Parathyroid adenoma (tissue), 2 donors: ENCODE measurements at regions not wholly inside any gene's neighbourhood (a gene's known extent, or its start where the extent isn't known, plus 50 kb on each side); places are given as distances from the start of the nearest gene placed in this dataset.

ENCODE experiments used
- H2AFZ ChIP-seq: fragments of 300-600 bp; sonication (generic); one replicate; pipeline ENCODE4 v1.7.0; 2017; ENCODE audit warnings: antibody characterized with exemption, mild to moderate bottlenecking
- H3K27ac ChIP-seq: fragments of 300-600 bp; sonication (generic); one replicate; pipeline ENCODE4 v1.7.0; 2017
- H3K27me3 ChIP-seq: fragments of 300-600 bp; sonication (generic); one replicate; pipeline ENCODE4 v1.7.0; 2017; ENCODE audit warnings: low read length; ENCODE audit not compliant: control insufficient read depth, insufficient read depth
- H3K36me3 ChIP-seq: fragments of 300-600 bp; sonication (generic); one replicate; pipeline ENCODE4 v1.7.0; 2017; ENCODE audit warnings: low read length; ENCODE audit not compliant: control insufficient read depth, insufficient read depth
- H3K4me1 ChIP-seq: fragments of 300-600 bp; sonication (generic); one replicate; pipeline ENCODE4 v1.7.0; 2017; ENCODE audit warnings: control low read depth
- H3K4me2 ChIP-seq: fragments of 300-600 bp; sonication (generic); one replicate; pipeline ENCODE4 v1.7.0; 2017; ENCODE audit warnings: low read length
- H3K4me3 ChIP-seq: fragments of 300-600 bp; sonication (generic); one replicate; pipeline ENCODE4 v1.7.0; 2017; ENCODE audit warnings: low read depth, low read length
- H3K79me2 ChIP-seq: fragments of 300-600 bp; sonication (generic); one replicate; pipeline ENCODE4 v1.7.0; 2017; ENCODE audit warnings: control low read depth
- H3K9ac ChIP-seq: fragments of 300-600 bp; sonication (generic); one replicate; pipeline ENCODE4 v1.7.0; 2017; ENCODE audit warnings: mild to moderate bottlenecking
- H3K9me3 ChIP-seq: fragments of 300-600 bp; sonication (generic); one replicate; pipeline ENCODE4 v1.7.0; 2017; ENCODE audit warnings: low read length; ENCODE audit not compliant: control insufficient read depth
- CTCF ChIP-seq: fragments of 300-600 bp; sonication (generic); IDR thresholded peaks from one replicate; pipeline ENCODE4 v1.7.0; 2017; ENCODE audit warnings: antibody characterized with exemption, mild to moderate bottlenecking
- donor health status: primary hyperparathyroidism.

DNA sequence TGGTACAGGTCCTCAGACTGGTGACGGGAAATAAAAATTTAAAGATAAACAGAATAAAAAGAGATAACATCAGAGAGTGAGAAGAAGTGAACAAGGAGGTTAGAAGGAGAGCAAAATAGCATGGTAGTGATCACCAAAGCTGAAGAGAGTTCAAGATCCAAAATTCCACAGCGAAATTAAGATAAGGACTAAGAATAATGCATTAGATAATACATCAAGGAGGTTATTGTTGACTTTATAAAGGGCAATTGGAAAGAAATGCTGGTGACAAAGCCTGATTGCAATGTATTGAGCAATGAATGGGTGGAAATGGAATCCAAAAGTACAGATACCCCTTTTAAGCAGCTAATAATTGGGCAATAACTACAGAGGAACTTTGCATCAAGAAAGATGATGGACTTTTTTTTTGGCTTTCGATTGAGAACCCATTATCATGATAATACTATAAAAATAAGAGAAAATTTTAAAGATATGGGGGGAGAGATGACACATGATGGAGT lies 101.6 kb upstream of the MAP9 start:
- Histone ChIP-seq H3K4me3 (no peak overlapping the region), H3K27ac (no peak overlapping the region), H3K9ac (no peak overlapping the region), H3K9me3 (no peaks in the 10 kb centered on the region), H2AFZ (no peak overlapping the region), H3K4me1 (no peaks in the 10 kb centered on the region), H3K36me3 (no peaks in the 10 kb centered on the region), H3K27me3 (no peaks in the 10 kb centered on the region), H3K79me2 (no peaks in the 10 kb centered on the region), H3K4me2 (no peak overlapping the region)
- no peak for TF ChIP-seq CTCF

- H3K27ac ChIP-seq = no peak overlapping the region
- TF ChIP-seq CTCF = no peak
- H3K9ac ChIP-seq = no peak overlapping the region
- no peaks in the 10 kb centered on the region for H3K79me2 ChIP-seq
- H3K27me3 ChIP-seq = no peaks in the 10 kb centered on the region
- no peaks in the 10 kb centered on the region for H3K36me3 ChIP-seq
- no peak overlapping the region for H2AFZ ChIP-seq
- no peaks in the 10 kb centered on the region for H3K9me3 ChIP-seq
- H3K4me1 ChIP-seq = no peaks in the 10 kb centered on the region
- no peak overlapping the region for H3K4me2 ChIP-seq
- H3K4me3 ChIP-seq = no peak overlapping the region
Measured at GRCh38 chr4:155474758-155475157, 98.0 kb upstream of the MAP9 start.

DNA sequence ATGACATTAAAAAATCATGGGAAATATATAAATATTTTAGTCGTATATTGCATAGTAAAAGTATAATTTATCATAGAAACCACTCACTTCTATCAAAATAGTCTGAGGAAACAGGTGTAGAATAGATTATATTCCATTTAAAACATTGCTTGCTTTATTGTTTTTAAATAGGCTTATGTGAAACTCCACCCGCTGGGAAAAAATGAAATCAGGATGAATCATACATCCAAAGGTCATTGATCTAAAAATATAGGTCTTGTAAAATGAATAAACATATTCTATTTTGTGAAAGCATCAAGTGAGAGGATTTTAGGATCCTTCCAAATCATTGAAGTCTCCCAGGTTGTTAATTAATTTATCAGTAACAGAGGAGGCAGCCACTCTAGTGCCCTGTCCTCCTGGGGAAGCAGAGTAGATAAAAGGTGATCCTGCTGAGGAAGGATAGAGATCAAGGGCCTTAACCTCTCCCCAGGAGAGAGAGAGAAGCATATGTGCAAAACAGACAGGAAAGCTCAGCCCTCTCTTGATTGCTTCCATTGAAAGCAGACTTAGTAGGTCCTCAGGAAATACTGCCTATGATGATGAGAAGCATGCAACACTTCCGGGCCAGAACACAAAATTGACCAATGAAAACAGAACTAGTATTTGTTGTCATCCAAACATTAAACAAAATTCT lies 96.8 kb upstream of the MAP9 start:
- Histone ChIP-seq H3K27ac (no peak overlapping the region), H3K79me2 (no peaks in the 10 kb centered on the region), H3K36me3 (no peaks in the 10 kb centered on the region), H2AFZ (no peak overlapping the region), H3K4me3 (no peak overlapping the region), H3K9ac (no peak overlapping the region), H3K4me1 (no peaks in the 10 kb centered on the region), H3K27me3 (no peaks in the 10 kb centered on the region), H3K9me3 (no peaks in the 10 kb centered on the region), H3K4me2 (no peak overlapping the region)
- no peak for TF ChIP-seq CTCF

DNA sequence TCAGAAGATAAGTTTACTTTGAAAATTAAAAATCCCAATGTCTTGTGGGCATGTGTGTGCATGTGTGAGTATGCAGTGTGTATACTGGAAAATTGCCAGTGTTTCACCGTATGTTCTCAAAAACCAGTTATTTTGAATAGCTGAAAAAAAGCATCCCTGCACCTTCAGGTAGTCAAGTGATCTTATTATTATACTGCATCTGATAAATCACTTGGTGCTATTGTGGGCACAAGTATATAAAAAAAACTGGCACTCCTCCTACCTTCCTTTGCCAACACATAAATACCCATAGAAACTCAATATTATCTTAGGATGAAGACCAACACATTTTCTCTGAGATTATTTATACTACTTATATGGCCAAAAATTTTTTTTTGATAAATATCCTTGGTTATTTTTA lies 91.5 kb upstream of the MAP9 start:
- Histone ChIP-seq H3K9ac (no peak overlapping the region), H3K27ac (no peak overlapping the region)

More for the DNA sequence above, 91.5 kb upstream of the MAP9 start:
- no peak overlapping the region for H2AFZ ChIP-seq
- H3K4me3 ChIP-seq = no peak overlapping the region
- H3K4me1 ChIP-seq = no peaks in the 10 kb centered on the region
- H3K27me3 ChIP-seq = no peaks in the 10 kb centered on the region
- no peaks in the 10 kb centered on the region for H3K9me3 ChIP-seq
- no peak overlapping the region for H3K4me2 ChIP-seq
- TF ChIP-seq CTCF = no peak
- H3K79me2 ChIP-seq = no peaks in the 10 kb centered on the region
- no peaks in the 10 kb centered on the region for H3K36me3 ChIP-seq
